HG03097 (cell line): ENCODE measurements at regions not wholly inside any gene's neighbourhood (a gene's known extent, or its start where the extent isn't known, plus 50 kb on each side); places are given as distances from the start of the nearest gene placed in this dataset.
A peak's percentile ranks its signal among the peaks of the same experiment; 100 is the strongest.

ENCODE experiments used
- ATAC-seq: cut with Tn5 transposase; IDR thresholded peaks from one replicate; pipeline ENCODE4 v1.9.1; 2021; ENCODE audit not compliant: unreplicated experiment, low FRiP score

DNA sequence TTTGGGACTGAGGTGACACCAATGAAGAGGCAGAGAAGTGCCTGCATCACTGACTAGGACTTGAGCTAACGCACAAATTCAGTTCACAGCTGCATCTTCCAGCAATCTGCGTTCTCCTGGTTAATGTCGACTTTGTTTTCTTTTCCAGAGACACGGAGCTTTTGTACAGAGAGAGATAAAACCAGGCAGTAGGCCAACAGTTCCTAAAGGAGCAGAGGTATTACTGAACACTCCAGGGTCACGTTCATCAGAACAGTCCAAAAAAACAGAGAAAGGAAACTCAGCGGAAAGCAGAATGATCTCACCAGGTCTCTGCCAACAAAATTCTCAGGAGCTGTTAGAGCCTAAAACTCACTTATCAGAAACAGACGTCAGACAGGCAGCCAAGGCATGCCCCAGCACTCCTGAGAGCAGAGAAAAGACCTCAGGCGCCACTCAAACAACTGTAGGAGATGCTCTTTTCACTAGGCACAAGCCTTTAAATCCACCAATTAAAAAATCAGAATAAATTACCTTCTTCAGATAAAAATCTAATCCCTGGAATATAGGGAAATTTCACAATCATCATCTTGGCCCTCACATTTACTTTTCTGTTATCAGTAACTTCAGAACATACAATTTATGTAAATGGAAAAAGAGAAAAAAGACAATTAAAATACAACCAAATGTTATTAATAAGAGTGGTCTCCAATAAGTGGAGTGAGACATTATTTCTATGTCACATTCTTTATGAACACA, 95.9 kb upstream of the SPTBN1 start:
- ATAC-seq = no peak

- no peak for ATAC-seq
Measured at GRCh38 chr2:54364409-54364808, 91.7 kb upstream of the SPTBN1 start.

DNA sequence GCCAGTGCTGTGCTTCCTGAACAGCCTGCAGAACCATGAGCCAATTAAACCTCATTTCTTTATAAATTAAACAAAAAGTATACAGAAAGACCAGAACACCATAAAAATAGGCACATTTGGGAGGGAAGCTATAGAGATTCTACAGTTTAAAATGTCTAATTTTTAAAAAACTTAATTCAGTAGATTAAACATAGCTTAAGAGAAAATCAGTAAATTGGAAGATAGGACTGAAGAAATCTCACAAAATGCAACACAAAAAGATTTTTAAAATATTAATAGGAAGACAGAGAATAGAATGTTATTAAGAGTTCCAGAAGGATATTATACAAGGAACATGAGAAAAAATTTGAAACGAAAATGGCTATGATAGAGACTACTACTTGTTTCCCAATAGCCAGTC, 90.5 kb upstream of the SPTBN1 start:
- no peak for ATAC-seq

- ATAC-seq = no peak
Measured at GRCh38 chr2:54366487-54367280, 89.4 kb upstream of the SPTBN1 start.

GRCh38 chr2:54370405-54371104, 85.6 kb upstream of the SPTBN1 start:
- no peak for ATAC-seq

- no peak for ATAC-seq
Measured at GRCh38 chr2:54371460-54372065, 84.6 kb upstream of the SPTBN1 start.

- no peak for ATAC-seq
Measured at GRCh38 chr2:54372361-54372760, 83.8 kb upstream of the SPTBN1 start.

DNA sequence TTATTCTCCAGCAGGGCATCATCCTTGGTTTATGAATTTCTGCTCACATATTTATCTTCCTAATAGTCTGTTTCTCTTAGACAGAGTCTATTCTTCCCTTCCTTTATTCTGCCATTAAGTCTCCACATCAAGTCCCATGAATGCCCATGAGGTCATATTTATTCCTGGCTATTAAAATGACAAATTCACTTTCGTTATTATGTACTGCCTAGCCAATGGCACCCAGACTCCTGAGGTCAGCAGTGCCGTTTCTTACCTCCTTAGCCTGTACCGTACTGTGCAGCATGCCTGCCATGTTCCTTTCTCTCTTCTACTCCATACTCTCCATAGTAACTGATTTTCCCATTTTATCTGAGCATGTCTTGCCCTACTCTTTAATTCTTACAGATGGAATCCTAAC, 82.3 kb upstream of the SPTBN1 start:
- ATAC-seq = no peak

- ATAC-seq = no peak
Measured at GRCh38 chr2:54374591-54375364, 81.3 kb upstream of the SPTBN1 start.

DNA sequence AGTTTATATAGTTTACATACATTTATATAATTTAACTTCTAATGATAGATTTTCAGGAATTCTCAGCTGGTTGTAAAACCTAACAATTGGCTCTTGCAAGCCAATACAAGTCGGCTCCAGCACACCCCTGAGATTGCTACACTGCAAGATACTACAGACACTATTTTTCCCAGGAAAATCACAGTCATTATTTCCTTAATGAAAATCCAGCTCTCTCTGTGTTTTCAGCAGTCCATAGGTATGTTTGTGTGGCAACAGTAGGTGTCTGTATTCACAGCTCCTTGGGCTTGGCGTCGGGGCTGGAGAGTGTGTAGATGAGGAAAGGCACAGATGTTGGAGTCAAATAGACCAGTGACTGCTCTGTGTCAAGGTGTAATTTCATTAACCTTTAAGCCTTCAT, 78.7 kb upstream of the SPTBN1 start:
- no peak for ATAC-seq

- ATAC-seq = no peak
Measured at GRCh38 chr2:54377901-54378493, 78.1 kb upstream of the SPTBN1 start.

- ATAC-seq = no peak
Measured at GRCh38 chr2:54380670-54381069, 75.5 kb upstream of the SPTBN1 start.

- no peak for ATAC-seq
Measured at GRCh38 chr2:54381293-54381692, 74.8 kb upstream of the SPTBN1 start.

GRCh38 chr2:54382601-54383000, 73.5 kb upstream of the SPTBN1 start:
- no peak for ATAC-seq

GRCh38 chr2:54384301-54385203, 71.6 kb upstream of the SPTBN1 start:
- no peak for ATAC-seq

DNA sequence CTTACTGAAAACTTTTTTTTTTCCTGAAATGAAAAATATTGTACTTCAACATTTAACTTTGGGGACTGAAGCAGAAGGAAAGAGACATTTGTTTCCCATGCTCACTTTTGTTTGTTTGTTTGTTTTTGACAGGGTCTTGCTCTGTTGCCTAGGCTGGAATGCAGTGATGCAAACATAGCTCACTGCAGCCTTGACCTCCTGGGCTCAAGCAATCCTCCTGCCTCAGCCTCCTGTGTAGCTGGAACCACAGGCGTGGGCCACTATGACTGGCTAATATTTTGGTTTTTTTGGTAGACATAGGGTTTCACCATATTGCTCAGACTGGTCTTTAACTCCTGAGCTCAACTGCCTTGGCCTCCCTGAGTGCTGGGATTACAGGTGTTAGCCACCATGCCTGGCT, 70.9 kb upstream of the SPTBN1 start:
- no peak for ATAC-seq

- peak; percentile 17 for ATAC-seq
Measured at GRCh38 chr2:54386585-54386984, 69.5 kb upstream of the SPTBN1 start.

DNA sequence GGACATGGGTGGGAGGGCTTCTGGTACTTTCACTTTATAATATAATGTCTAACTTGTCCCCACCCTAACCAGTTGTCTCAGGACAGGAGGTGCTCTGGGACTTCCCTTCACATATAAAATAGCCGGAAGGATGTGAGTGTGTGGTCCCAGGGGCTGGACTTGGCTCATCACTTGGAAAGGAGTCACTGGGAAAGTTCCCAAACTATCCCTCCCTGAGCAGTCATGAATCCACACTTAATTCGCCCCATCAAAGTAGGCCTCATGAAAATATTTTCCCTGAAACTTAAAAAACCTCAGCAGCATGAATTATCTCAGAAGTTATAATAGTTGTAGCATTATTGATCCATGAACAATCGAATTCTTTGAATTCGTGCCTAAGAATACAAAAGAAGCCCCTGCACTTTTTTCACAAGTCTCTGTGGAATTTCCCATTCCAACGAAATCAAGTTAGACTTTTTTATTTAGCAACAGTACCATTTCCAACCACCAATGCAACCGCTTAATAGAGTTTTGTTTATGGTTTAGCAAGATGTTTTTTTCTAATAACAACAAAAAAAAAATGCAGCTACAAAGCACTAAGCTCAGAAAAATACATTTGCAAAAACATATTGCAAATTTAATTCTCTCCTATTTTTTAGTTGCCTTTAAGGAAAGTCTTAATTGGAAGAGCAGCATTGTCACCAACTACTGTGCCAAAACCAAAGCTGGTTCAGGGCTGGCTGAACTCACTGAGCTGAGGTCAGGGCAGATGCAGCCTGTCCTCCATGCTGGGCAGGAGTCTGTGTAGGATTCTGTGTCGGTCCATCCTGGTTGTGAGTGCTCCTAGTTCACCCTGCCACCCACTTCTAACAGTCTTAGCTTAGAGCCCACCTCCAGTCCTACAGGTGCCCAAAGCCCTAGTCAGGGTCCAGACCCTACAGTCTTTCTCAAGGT, 68.8 kb upstream of the SPTBN1 start:
- ATAC-seq = peak; percentile 89
